Stomach (tissue), 8 donors: ENCODE measurements at regions not wholly inside any gene's neighbourhood (a gene's known extent, or its start where the extent isn't known, plus 50 kb on each side); places are given as distances from the start of the nearest gene placed in this dataset.

Experiments
- DNase-seq, 2 donors: peaks; one replicate each; pipeline versions ENCODE4 v3.0.0 to v3.0.0-alpha.2; 2013 to 2019
- H3K27ac ChIP-seq, 5 donors: fragments of 200-600 bp in 4 of 5; sonication (generic) in 4 of 5; one replicate each; pipeline ENCODE4 v1.5.1; 2013 to 2019; ENCODE audit warnings: mild to moderate bottlenecking in 1 of 5, moderate library complexity in 1 of 5
- H3K27me3 ChIP-seq, 3 donors: fragments of 200-600 bp; sonication (generic); one replicate each; pipeline ENCODE4 v1.5.1; 2017 to 2019; ENCODE audit warnings: mixed run types in 1 of 3
- H3K36me3 ChIP-seq, 4 donors: fragments of 200-600 bp; sonication (generic); 1 replicate in 3 of 4; 2 replicates in 1 of 4; pipeline ENCODE4 v1.5.1; 2016 to 2019
- H3K4me1 ChIP-seq, 4 donors: fragments of 200-600 bp; sonication (generic); one replicate each; pipeline ENCODE4 v1.5.1; 2016 to 2019
- H3K4me3 ChIP-seq, 4 donors: fragments of 200-600 bp; sonication (generic) in 3 of 4; one replicate each; pipeline ENCODE4 v1.5.1; 2016 to 2019; ENCODE audit warnings: mild to moderate bottlenecking in 1 of 4
- H3K9me3 ChIP-seq, 4 donors: fragments of 200-600 bp; sonication (generic); one replicate each; pipeline ENCODE4 v1.5.1; 2016 to 2019
- EP300 ChIP-seq: sonication (generic); formaldehyde crosslinking; IDR thresholded peaks from one replicate; pipeline ENCODE4 v1.6.1; 2017; ENCODE audit warnings: antibody characterized with exemption
- POLR2A ChIP-seq, 4 donors: fragments of 450-650 bp; IDR thresholded peaks; one replicate each; pipeline ENCODE4 v1.6.1; 2016; ENCODE audit warnings: antibody characterized with exemption in 4 of 4, control low read depth in 2 of 4, mild to moderate bottlenecking in 1 of 4, moderate library complexity in 1 of 4
- POLR2AphosphoS5 ChIP-seq, 3 donors: sonication (generic); formaldehyde crosslinking; IDR thresholded peaks; one replicate each; pipeline ENCODE4 v1.6.1; 2016; ENCODE audit warnings: antibody characterized with exemption in 3 of 3
- WGBS, 5 donors: extraction: QIAGEN DNeasy Blood & Tissue Kit in 3 of 5; methylation state at CpG; one replicate each; pipeline versions ENCODE4 v1.1.5 to v1.1.7; 2013 to 2018; 5-methylcytosine and 5-hydroxymethylcytosine counted together
- intact Hi-C: fragments of 100-400 bp; cut with DNase I; formaldehyde crosslinking; loops from one replicate; pipeline ENCODE4 v1.15.1; 2023; ENCODE audit warnings: low total_unique reads
- TF ChIP-seq, protein P1 (sequence below), 7 experiments: fragments of 450-650 bp in 4 of 7; fragments of 200-600 bp in 3 of 7; sonication (generic) in 3 of 7; IDR thresholded peaks; one replicate each; pipeline ENCODE4 v1.5.1; 2016 to 2019; ENCODE audit warnings: antibody characterized with exemption in 7 of 7, control low read depth in 2 of 7, mild to moderate bottlenecking in 1 of 7
- donor health status: healthy with polysubstance abuse.
- donor health status: Bipolar disorder and iron deficiency.
- donor health status: healthy.

DNA sequence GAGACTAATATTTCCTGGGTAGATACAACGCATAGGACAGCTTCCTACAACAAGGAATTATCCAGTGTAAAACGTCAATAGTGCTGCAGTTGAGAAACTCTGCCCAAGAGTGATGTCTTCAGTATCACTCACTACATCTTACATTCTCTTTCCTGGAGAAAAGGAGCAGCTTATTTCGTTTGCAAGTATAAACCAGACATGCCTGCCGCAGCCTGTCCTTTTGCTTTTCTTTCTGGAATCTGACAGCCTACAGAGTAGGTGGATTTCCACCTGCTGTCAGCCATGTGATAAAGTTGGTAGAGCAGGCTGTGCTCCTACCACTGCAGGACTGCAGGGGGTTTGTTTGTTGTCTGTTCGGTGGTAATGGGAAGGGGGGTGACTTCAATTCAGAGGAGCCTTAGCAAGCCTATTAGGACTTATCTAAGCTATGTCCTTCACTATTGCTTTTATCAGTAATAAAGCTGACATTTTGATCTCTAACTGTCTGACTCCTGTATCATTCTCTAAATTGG lies 439.1 kb downstream of the GRB14 start:
- no peaks in the 10 kb centered on the region for H3K36me3 ChIP-seq
- H3K4me3 ChIP-seq: no peak overlapping the region
- H3K4me1 ChIP-seq: no peaks in the 10 kb centered on the region
- TF ChIP-seq, protein P1, sequence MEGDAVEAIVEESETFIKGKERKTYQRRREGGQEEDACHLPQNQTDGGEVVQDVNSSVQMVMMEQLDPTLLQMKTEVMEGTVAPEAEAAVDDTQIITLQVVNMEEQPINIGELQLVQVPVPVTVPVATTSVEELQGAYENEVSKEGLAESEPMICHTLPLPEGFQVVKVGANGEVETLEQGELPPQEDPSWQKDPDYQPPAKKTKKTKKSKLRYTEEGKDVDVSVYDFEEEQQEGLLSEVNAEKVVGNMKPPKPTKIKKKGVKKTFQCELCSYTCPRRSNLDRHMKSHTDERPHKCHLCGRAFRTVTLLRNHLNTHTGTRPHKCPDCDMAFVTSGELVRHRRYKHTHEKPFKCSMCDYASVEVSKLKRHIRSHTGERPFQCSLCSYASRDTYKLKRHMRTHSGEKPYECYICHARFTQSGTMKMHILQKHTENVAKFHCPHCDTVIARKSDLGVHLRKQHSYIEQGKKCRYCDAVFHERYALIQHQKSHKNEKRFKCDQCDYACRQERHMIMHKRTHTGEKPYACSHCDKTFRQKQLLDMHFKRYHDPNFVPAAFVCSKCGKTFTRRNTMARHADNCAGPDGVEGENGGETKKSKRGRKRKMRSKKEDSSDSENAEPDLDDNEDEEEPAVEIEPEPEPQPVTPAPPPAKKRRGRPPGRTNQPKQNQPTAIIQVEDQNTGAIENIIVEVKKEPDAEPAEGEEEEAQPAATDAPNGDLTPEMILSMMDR (IDR thresholded peaks at IDR 0.05): no peak
- TF ChIP-seq EP300: no peak
- TF ChIP-seq POLR2A (IDR thresholded peaks at IDR 0.05): no peak
- TF ChIP-seq POLR2AphosphoS5 (IDR thresholded peaks at IDR 0.05): no peak
- intact Hi-C loops: no loop called here
- WGBS, 5 donors: 29 to 47% (median 33%) methylated on average over 5 of the region's 5 CpGs
- no peak for DNase-seq
- H3K27me3 ChIP-seq: no peaks in the 10 kb centered on the region
- no peaks in the 10 kb centered on the region for H3K9me3 ChIP-seq
- H3K27ac ChIP-seq: no peak overlapping the region

DNA sequence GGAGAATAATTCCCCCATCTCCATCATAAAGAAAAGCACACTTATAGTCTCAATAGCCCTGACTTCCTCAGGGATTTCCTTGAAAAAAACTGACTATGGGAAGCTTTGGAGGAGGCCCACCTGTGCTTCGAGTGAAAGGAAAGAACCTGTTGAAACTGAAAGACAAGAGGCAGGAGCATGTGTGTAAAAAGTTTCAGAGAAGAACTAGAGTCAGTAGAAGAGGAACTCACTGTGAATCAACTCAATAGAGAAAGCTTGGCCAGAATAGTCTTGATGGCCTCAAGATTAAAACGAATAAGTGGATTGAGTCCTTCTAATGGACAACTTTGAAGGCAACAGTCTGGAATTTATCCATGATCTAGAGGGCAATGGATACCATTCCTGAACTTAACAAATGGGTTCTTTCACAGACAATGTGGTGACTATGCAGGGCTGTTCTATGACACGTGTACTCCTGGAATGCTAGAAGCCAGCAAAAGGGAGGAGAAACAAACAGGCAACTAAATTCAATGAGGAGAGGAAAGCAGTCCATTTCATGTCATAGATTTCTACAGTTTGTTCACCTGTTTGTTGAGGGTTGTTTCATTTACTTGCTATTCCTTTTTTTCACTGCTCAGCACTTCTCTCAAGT lies 442.3 kb downstream of the GRB14 start:
- H3K36me3 ChIP-seq: no peaks in the 10 kb centered on the region
- 52 to 68% (median 62%) methylated on average over 3 of the region's 3 CpGs for WGBS, 5 donors
- H3K27ac ChIP-seq: no peak overlapping the region
- peaks cover 0 to 19% (median 12%) of the 10 kb centered on the region in 4 donors for H3K9me3 ChIP-seq
- no peaks in the 10 kb centered on the region for H3K27me3 ChIP-seq
- TF ChIP-seq EP300 (no peak), POLR2AphosphoS5 (IDR thresholded peaks at IDR 0.05) (no peak), POLR2A (IDR thresholded peaks at IDR 0.05) (no peak)
- TF ChIP-seq, protein P1 (IDR thresholded peaks at IDR 0.05): no peak
- no peaks in the 10 kb centered on the region for H3K4me1 ChIP-seq
- DNase-seq: no peak
- intact Hi-C loops: no loop called here
- H3K4me3 ChIP-seq: no peak overlapping the region

DNA sequence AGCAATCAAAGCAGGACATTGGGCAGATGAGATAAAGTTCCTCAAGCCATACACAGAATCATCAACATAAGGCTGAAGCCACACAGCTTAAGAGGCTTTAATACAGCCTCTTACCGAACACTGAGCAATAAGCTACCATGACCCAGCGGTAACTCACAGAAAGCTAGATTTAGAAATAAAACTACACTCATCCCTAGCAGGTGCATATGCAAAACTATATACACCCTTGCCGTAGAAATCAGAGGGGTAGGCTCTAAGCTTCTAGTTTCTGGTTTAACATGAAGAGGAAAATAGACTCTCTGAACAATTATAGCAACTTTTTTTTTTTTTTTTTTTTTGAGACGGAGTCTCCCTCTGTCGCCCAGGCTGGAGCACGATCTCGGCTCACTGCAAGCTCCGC lies 428.8 kb upstream of the FIGN start:
- H3K36me3 ChIP-seq: no peaks in the 10 kb centered on the region
- no peak overlapping the region for H3K4me3 ChIP-seq
- intact Hi-C loops: no loop called here
- H3K27ac ChIP-seq: no peak overlapping the region
- no peaks in the 10 kb centered on the region for H3K9me3 ChIP-seq
- WGBS, 5 donors: 92 to 98% (median 95%) methylated on average over 8 of the region's 8 CpGs
- no peaks in the 10 kb centered on the region for H3K27me3 ChIP-seq
- TF ChIP-seq POLR2AphosphoS5 (IDR thresholded peaks at IDR 0.05) (no peak), POLR2A (IDR thresholded peaks at IDR 0.05) (no peak)
- no peak for DNase-seq
- H3K4me1 ChIP-seq: no peaks in the 10 kb centered on the region

DNA sequence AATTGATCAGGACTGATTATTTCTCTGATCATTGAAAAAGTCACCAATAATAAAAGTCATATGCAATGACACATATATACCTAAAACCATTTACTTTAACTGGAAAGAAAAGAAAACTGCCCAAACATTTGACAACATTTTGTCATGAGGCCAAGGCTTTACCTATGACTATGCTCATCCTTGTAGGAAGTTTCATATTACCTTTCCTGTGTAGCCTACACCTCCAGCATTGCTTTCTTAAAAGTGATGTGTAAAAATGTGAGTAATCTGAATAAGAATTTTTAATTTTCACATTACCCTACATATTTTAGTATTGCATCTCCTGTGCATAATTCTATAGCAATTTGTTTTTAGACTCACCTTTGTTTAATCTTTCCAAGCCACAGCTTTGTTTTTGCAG lies 419.8 kb upstream of the FIGN start:
- no peaks in the 10 kb centered on the region for H3K27me3 ChIP-seq
- no peak overlapping the region for H3K27ac ChIP-seq
- no peak for TF ChIP-seq EP300
- TF ChIP-seq POLR2A (IDR thresholded peaks at IDR 0.05): no peak
- TF ChIP-seq, protein P1 (IDR thresholded peaks at IDR 0.05): no peak
- TF ChIP-seq POLR2AphosphoS5 (IDR thresholded peaks at IDR 0.05): no peak
- H3K4me1 ChIP-seq: no peaks in the 10 kb centered on the region
- no peaks in the 10 kb centered on the region for H3K36me3 ChIP-seq
- DNase-seq: no peak
- peaks cover 0 to 5% (median 0%) of the 10 kb centered on the region in 4 donors for H3K9me3 ChIP-seq
- intact Hi-C loops: no loop called here
- no peak overlapping the region for H3K4me3 ChIP-seq

DNA sequence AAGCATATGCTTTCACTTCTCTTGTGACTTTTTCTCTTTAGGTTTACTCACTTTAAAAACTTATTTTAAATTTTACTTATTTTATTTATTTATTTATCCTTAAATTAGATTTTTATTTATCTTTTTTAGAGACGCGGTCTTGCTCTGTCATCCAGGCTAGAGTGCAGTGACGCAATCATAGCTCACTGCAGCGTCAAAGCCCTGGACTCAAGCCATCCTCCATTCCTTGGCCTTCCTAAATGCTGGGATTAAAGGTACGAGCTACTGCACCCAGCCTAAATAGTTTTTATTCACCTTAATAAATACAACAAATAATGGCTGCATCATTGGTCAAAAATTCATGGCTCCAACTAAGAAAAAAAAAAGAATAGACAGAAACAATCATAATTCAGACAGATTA lies 415.7 kb upstream of the FIGN start:
- TF ChIP-seq POLR2A (IDR thresholded peaks at IDR 0.05): no peak
- TF ChIP-seq, protein P1 (IDR thresholded peaks at IDR 0.05): no peak
- TF ChIP-seq EP300: no peak
- TF ChIP-seq POLR2AphosphoS5 (IDR thresholded peaks at IDR 0.05): no peak
- Histone ChIP-seq H3K27me3 (no peaks in the 10 kb centered on the region), H3K9me3 (no peaks in the 10 kb centered on the region), H3K27ac (no peak overlapping the region), H3K36me3 (no peaks in the 10 kb centered on the region), H3K4me1 (no peaks in the 10 kb centered on the region), H3K4me3 (no peak overlapping the region)
- no peak for DNase-seq
- intact Hi-C loops: no loop called here
- WGBS, 5 donors: 45 to 77% (median 63%) methylated on average over 5 of the region's 5 CpGs
